ENCODE measurements at regions not wholly inside any gene's neighbourhood (a gene's known extent, or its start where the extent isn't known, plus 50 kb on each side); places are given as distances from the start of the nearest gene placed in this dataset.

- TF ChIP-seq CTCF (conservative IDR thresholded peaks at IDR 0.05): no peak
- no peak for TF ChIP-seq EZH2 (IDR thresholded peaks at IDR 0.05; ENCODE audit: low read depth)
Observed at GRCh38 chr16:75793641-75794040, 67.4 kb upstream of the CPHXL start.
